ENCODE measurements at regions not wholly inside any gene's neighbourhood (a gene's known extent, or its start where the extent isn't known, plus 50 kb on each side); places are given as distances from the start of the nearest gene placed in this dataset.
A peak's percentile ranks its signal among the peaks of the same experiment; 100 is the strongest.

DNA sequence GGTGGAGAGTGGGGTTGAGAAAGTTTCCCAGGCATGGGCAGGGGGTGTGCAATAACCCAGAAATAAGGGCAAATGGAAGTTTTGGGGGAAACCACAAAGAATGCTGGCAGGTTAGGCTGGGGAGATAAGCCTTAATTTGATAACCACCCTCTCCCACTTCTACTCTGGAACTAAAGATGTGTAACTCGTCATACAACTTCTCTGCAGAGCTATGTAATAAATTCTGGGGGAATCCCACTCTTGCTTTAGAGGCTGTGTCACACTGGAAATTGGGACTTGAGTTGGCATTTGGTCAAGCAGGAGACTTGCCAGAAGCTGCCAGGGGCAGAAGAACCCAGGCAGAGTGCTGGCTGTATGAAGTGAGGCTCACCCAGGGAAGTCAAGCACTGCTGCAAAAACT is 170.9 kb upstream of the CPEB2 start:
- DNase-seq: no peak

DNA sequence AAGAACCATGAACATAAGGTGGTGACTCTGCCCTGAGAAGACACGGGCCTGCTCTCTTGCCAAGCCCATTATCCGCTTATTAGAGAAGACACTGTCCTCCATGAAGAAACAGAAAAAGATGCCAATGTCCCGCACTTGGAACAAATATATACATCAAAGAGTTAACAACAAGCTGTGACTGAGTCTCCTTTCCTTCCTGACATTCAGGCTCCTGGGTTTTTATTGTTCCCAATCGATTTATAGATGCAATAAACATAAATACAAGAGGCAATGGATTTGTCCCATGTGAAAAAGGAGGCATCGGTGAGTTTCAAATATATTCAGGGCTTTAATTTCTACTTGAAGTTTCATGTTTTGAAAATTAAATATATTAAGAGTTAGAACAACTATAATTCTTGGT is 169.2 kb upstream of the CPEB2 start:
- no peak for DNase-seq

DNA sequence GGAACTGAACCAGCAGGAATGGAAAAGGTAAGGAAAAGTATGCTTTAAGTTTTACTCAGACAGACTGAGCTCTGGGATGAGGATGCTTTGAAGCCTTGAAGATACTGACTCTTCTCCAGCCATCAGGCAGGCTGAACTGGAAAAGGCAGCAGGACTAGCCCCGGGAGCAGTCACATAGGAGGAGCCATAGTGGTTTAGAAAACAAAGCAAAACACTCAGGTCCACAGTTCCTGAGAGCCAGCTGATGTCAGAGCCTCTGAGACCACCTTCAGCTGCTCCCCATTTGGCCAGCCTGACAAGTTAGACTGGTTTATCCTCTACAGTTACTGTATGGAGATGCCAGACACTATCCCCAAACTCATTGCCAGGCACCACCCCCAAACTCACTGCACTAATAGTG is 167.9 kb upstream of the CPEB2 start:
- DNase-seq: no peak

DNA sequence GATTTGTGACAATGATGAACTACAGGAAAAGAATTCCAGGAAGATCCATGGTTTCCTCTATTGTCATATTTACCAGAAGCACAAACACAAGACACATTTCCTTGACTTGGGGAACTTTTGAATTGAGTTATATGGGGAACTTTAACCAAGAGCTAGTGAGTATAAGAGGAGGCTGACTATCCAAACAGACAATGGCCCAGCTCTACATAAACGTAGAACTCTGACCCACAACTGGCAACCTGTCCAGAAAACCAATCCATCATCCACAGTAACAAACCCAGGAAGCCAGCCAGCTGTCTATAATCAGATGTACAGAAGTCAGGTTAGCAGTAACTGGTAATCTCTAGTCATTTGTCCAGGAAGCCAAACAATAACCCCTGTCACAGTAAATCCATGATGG is 167.0 kb upstream of the CPEB2 start:
- no peak for DNase-seq

DNA sequence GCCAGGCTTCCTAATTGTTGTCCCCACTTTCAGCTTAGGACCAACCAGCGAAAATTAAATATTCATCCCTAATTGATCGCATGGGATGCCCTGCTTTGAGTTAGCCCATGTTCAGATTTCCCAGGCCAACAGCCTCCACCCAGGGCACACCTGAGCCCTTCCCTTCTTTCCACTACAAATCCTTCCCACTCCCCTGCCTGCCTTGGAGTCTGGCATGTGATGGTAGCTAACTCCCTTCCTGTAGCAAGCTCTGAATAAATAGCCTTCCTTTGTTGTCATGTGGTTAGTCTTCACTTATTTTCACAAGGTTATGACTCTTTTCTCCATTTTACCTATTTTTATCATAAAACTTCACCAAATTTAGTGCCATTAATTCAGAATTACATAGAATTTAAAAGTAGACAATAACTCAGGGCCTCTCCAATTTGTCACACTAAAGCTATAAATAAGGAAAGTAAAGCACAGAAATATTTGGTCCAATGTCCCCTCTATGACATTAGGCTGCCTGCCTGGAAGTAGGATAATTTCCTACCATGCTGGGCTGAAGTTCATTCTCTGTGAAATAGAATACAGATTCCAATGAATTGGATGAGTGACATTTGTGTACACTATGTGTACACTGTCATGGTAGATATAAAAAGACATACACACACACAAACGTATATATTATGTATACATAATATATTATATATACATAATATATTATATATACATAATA is 166.4 kb upstream of the CPEB2 start:
- no peak for DNase-seq

DNA sequence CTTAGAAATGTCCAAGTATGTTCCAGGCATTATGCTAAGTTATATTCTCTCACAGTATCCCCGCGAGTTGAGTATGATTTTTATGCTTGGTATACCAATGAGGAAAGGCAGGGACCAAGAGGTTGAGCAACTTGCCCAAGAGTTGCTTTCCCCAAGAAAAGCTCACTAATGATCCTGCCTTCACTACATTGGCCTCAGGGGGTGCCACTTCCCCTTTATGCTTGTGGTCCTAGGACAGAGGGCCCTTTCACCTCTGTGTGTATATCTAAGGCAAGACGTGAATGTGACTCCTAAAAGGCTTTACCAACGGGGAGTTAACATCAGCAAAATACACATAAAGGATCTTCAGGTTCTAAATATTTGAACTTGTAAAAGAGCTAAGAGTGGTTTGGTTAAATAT is 164.4 kb upstream of the CPEB2 start:
- DNase-seq: no peak

DNA sequence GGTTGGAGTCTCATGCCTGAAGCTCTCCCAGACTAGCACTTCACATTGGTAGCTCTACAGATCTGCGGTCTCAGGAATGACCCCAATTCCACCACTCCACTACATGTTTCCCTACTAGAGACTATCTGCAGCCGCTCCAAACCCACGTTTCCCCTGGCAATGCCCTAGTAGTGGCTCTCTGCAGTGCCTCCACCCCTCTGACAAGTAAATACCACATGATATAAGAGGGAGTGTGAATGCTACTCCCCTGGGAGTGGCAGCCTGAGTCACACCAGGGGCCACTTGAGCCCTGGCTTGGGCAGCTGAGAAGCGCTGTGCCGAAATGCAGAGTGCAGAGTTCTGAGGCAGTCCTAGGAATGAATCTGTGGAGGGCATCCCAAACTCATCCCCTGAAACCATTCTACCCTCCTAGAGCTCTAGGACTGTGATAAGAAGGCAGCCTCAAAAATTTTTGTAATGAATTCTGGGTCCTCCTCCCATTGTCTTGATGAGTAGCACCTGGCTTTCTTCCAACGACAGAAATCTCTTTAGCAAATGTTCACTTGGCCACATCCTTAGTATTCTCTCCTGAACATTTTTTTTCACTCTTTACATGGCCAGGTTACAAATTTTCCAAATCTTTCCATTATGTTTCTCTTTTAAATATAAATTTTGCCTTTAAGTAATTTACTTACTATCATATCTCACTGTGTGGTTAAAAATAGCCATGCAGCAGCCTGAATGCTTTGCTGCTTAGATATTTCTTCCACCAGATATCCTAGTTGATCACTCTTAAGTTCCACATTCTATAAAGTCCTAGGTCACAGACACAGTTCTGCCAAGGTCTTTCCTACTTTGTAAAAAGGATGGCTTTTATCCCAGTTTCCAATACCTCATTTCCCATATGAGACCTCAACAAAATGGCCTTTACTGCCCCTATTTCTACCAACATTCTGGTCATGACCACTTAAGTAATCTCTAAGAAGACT is 160.2 kb upstream of the CPEB2 start:
- DNase-seq: no peak

DNA sequence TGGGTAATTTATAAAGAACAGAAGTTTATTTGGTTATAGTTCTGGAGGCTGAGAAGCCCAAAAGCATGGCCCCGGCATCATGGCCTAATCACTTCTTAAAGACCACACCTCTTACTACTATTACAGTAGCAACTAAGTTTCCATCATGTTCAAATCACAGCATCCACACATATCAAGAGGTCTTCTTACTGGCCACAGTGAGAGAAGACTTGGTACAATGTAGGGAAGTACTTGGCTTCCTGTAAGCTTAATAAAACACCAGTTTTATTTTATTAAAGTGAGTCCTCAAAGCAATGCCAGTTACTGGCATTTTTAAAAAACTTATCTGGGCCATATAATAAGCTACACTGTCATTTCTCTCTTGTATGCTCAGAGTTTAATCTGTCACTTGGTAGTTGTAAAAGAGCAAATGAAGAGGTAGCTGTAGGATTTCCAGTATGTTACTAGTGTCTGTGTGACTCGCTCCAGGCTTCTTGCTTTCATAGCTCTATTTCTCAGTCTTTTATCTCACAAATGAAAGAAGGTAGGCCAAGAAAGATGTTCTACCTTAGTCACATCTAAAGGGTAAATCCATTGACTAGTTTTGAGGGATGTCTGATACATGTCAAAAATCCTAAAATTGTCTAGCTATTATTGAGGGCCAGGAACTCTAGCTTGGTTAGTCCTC is 159.2 kb upstream of the CPEB2 start:
- DNase-seq: no peak

DNA sequence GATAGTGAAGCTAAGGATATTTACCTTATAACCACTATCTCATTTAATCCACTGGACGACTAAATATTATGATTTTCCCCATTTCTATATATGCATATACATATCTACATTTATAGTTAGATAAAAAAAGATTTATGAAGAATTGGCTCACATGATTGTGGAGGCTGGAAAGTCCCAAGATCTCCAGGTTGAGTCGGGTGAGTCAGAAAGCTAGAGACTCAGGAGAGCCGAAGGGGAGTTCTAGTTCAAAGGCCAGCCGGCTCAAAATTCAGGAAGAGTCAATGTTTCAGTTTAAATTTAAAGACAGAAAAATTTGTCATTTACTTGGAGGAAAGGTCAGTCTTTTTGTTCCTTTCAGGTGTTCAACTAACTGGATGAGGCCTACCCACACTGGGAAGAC is 158.2 kb upstream of the CPEB2 start:
- no peak for DNase-seq

DNA sequence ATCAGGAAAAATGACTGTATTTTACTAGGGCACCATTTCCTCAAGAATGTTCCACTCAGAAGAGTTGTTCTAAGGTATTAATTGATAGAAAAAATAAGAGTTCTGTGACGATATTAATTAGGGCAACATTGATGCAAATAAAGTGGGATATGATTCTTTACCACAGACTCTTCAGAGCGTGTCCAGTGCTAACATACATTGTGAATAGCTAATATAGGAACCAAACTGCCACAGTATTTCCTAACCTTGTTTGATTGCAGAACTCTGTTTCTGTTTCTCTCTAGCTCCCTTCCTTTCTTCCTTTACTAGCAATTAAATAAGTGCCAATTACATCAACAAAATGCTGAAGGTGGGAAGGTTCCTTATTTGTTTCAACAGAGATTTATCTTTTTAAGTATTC is 154.1 kb upstream of the CPEB2 start:
- no peak for DNase-seq

DNA sequence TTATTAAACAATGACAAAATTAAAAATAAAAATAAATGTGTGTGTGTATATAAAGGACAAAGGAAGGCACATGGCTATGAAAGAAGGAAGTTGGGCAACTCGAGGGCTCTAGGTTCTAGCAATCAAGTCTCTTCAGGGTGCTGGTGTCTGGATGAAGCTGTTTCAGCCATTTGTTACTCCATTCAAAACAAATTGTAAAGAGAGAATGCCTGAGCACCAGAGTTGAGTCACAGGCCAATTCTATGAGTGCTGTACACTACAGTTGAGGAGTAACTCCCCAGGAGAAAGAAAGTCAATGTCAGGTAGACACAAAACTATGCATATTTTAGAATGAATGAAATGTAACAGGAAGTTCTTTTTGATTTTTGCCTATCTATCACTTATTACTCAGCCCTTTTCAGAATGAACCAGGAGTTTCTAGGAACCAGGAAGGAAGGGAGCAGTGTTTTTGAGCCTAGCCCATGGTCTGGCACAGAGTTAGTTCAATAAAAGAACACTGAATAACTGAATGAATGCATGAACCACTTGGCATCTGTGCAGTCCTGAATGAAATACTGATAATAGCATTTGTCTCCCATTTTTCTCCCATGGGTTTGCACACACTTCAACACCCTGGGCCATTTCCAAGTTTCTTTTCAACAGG is 151.7 kb upstream of the CPEB2 start:
- DNase-seq: no peak

DNA sequence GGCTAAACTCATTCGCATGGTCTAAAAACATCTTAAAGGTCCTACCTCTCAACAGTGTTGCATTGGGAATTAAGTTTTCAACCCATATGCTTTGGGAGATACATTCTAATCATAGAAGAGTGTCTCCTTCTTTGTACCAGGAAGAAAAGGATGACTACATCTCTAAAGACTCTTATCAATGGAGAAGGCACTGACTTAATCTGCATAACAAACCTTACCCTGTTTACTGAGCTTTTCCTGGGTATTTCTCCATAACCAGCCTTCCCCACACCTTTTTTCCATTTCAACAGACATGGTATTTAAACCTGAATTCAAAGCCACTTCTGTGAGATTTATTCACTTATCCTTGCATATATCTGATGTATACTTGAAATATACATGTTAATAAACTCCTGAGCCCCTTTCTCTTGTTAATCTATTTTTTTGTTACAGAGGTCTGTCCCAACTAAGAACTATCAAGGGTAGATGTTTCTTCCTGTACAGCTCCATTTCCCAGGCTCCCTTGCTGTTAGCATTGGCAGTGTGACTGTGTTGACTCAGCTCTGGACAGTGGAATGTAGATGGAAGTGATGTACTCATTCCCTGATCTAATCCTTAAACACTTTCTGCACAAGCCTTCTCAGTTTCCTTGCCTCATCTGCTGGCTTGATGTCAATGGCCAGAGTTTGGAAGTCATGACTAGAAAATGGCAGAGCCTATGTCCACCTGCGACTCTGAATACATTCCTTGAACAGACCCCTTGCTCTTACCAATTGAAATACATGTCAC is 148.9 kb upstream of the CPEB2 start:
- DNase-seq: no peak

DNA sequence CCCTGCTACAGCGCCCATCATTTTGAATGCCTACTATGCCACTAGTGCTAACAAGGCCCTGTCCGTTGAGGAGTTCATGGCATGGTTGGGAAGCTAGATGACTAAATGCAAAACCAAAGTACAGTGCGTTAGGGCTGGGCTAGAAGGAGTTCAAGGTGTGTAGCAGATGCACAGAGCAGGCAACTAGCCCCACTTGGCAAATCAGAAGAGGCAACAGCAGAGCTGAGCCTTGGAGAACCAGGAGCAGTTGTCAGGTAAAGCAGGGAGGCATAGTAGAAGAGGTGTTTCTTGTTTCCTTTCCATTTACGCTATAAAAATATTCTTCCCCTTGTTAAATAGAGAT is 146.6 kb upstream of the CPEB2 start:
- no peak for DNase-seq

DNA sequence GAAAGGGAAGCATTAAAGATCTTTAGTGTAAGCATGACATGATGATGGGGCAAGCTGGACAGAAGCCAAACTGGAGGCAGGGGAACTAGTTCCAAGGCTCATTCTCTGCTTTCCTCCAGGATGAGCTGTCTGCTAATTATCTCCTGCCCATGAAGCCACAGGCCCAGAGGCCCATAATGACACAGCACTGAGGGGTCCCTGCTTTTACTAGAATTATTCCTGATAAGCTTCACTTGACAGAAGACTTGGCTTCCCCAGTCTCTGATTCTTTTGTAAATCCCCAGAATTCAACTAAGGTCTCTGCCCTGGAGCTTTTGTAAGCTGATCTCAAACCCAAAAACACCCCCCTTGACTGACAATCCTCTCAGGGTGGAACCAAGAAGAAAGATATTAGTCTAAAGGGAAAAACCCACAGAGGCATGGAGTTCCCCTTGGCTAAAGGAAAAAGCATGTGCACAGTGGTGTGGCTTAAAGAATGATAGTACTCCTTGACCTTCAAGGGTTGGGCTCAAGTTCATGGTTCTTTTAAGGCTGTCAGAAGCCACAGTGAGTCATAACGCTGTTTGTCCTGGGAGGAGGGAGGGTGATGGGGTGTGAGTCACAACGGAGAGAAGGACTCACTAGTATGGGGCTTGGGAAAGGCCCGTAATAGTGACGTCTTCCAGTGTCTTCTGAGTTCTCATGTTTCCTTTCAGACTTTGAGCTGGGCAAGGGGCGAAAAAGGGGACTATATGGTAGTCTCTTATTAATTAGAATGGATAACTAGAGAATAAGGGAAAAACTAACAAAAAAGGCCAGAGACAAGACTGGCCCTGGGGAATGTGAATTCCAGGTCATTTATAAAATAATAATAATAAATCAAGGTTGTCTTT is 146.0 kb upstream of the CPEB2 start:
- DNase-seq: peak in 2 of 5 experiments; percentile 23 to 41

DNA sequence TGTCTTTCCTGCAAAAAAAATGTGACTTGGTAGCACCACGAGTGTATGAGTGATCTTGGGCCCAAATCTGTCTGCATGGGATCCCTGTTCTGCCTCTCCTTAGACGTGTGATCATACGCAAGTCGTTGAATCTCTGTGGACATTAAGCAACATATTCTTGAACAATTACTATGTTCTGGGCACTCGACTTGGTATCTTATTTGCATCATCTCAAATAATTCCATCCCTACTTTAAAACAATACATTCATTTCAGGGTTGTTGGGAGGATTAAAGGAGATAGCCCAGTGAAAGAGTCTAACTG is 145.4 kb upstream of the CPEB2 start:
- DNase-seq: no peak

DNA sequence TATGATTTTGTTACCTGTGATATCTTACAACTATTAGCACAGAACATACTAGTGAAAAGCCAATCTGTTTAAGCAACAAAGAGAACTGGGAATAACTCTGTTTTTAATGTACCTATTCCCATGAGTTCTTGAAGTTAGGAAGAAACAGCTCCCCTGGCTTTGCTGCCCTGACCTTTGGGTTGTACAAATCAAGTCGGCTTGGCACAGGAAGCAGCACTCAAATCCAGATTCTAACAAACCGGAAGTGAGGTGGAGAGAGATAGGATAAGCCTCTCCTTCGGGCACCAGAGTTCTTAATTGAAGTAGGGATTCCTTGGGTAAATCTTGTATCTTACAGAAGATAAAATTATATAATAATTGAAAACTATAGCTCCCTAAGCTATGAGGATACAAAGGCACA is 144.8 kb upstream of the CPEB2 start:
- no peak for DNase-seq

DNA sequence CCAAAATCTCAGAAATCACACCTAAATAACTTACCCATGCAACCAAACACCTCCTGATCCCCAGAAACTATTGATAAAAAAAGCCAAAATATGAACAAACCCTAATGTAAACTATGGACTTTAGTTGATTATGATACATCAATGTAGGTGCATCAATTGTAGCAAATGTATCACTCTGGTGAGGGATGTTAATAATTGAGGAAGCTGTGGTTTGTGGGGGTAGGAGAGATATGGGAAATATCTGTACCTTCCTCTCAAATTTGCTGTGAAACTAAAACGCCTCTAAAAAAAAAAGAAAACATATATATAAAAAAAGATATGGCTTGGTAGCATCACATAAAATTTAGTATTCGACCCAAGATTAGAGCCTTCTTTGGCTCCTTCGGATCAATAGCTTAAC is 144.3 kb upstream of the CPEB2 start:
- no peak for DNase-seq

DNA sequence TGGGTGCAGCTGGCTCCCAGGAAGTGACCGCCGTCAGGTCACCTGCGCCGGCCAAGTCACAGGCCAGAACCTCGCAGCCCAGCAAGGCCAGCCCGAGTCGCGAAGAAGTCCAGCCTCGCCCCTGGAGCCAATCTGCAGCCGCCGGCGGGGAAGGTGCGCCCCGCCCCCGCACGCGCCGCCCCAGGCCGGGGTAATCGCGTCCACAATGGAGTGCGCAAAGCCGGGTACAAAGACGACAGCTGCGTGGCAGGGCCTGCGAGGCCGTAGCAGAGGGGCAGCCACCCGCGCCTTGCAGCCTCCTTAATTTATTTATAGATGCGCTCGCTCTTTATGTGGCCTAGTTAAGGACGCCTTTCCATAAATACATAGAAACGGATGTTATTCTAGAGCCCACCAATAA is 139.4 kb upstream of the CPEB2 start:
- no peak for DNase-seq

DNA sequence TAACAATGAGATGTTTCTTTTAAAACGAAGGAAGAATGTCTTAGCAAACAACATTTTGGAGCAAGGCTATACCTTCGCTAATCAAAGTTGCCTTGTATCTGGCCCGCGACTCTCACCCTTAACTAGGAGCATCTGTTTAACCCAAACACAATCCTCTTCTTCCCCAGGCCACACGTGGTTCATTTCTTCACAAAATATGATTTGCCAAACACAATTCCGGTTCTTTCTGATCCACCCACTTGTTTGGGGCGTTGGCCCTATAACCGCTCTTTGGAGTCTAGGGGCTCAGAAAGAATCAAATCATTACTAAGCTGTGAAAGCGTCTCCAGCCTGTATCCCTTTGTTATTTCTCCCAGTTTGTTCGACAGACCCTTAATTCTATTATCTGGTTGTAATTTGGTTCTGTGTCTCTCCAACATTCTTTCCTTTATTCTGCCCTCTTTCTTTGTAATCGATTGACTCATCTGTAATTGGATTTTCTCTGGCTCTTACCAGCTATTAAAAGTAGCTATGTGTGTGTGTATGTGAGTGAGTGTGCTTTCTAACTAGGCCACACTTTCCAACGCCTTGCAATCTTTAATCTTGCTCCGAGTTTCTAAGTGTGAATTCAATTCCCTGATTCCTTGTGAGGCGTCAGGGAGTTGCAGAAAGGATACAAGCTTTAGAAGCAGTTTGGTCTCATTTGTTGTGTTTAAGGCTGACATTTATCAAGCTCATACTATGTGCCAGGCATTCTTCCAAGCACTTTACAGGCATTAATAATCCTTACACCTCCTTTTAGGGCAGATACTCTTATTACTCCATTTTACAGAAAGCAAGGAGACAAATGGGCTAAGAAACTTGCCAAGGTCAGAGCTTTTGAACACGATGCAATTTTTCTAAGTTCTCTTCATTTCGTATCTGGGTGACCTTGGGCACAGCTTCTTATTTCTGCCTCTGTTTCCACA is 138.6 kb upstream of the CPEB2 start:
- no peak for DNase-seq

DNA sequence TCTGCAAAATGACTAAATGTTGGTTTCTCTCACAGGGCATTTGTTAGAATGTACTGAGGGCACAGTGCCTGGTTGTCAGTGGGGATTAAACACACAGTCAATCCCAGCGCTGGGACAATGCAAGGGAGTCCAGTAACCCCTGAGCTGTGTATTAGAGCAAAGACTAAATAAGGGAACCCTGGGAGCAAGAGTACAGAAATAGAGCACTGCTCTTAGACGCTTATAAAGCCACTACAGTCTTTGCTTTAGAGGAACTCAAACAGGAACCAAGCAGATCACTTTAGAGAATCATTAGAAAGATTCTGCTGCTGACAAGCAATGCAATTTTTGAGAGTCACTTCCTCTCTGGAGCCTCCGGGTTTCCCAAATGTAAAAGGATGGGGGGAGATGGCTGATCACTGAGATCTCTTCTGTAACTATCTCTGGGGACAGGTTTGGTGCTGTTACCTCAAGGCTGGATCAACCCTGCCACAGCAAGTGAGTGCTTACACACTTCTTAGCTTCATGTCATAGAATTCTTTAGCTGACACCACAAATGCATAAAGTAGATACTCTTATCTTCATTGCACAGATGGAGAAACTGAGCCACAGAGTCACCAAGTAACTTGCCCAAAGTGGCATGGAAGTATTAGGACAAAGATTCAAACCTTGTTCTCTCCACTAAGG is 137.8 kb upstream of the CPEB2 start:
- DNase-seq: no peak
